HG02870 (cell line): ENCODE measurements at regions not wholly inside any gene's neighbourhood (a gene's known extent, or its start where the extent isn't known, plus 50 kb on each side); places are given as distances from the start of the nearest gene placed in this dataset.

ENCODE experiments used
- ATAC-seq: cut with Tn5 transposase; IDR thresholded peaks from one replicate; pipeline ENCODE4 v1.9.1; 2021; ENCODE audit warnings: mild to moderate bottlenecking, moderate library complexity; ENCODE audit not compliant: unreplicated experiment

- ATAC-seq: no peak
These were observed 396.7 kb upstream of the PDE3A start for GRCh38 chr12:19971361-19972280.

- ATAC-seq: peak; percentile 67
These were observed 395.7 kb upstream of the PDE3A start for GRCh38 chr12:19972325-19973288.

- ATAC-seq: no peak
These were observed 390.1 kb upstream of the PDE3A start for GRCh38 chr12:19978193-19978592.

- no peak for ATAC-seq
These were observed 388.8 kb upstream of the PDE3A start for GRCh38 chr12:19979584-19979983.

- ATAC-seq: no peak
These were observed 386.4 kb upstream of the PDE3A start for GRCh38 chr12:19981944-19982343.

- ATAC-seq: no peak
These were observed 380.3 kb upstream of the PDE3A start for GRCh38 chr12:19988001-19988400.

GRCh38 chr12:19988459-19988873 is 379.9 kb upstream of the PDE3A start:
- no peak for ATAC-seq

- no peak for ATAC-seq
These were observed 379.4 kb upstream of the PDE3A start for GRCh38 chr12:19988948-19989347.

GRCh38 chr12:19991146-19991545 is 377.2 kb upstream of the PDE3A start:
- ATAC-seq: no peak

GRCh38 chr12:19992311-19992710 is 376.0 kb upstream of the PDE3A start:
- no peak for ATAC-seq

- no peak for ATAC-seq
These were observed 373.4 kb upstream of the PDE3A start for GRCh38 chr12:19994968-19995367.

GRCh38 chr12:19997656-19998400 is 370.5 kb upstream of the PDE3A start:
- no peak for ATAC-seq

- no peak for ATAC-seq
These were observed 369.9 kb upstream of the PDE3A start for GRCh38 chr12:19998411-19998810.

GRCh38 chr12:19998961-19999804 is 369.2 kb upstream of the PDE3A start:
- no peak for ATAC-seq

- ATAC-seq: no peak
These were observed 368.6 kb upstream of the PDE3A start for GRCh38 chr12:19999805-20000138.

- no peak for ATAC-seq
These were observed 368.0 kb upstream of the PDE3A start for GRCh38 chr12:20000229-20000849.

GRCh38 chr12:20003252-20003651 is 365.1 kb upstream of the PDE3A start:
- ATAC-seq: no peak

- ATAC-seq: no peak
These were observed 363.4 kb upstream of the PDE3A start for GRCh38 chr12:20004952-20005351.

GRCh38 chr12:20006871-20007730 is 361.2 kb upstream of the PDE3A start:
- no peak for ATAC-seq
